Suprapubic skin (tissue), 3 donors: ENCODE measurements at regions not wholly inside any gene's neighbourhood (a gene's known extent, or its start where the extent isn't known, plus 50 kb on each side); places are given as distances from the start of the nearest gene placed in this dataset.

Experiments
- CTCF ChIP-seq, 2 donors: fragments of 200-600 bp in 1 of 2; fragments of 450-650 bp in 1 of 2; sonication (generic) in 1 of 2; IDR thresholded peaks; one replicate each; pipeline ENCODE4 v1.5.1; 2016 to 2019; ENCODE audit warnings: antibody characterized with exemption in 2 of 2, mild to moderate bottlenecking in 1 of 2, moderate library complexity in 1 of 2
- POLR2A ChIP-seq, 2 donors: fragments of 450-650 bp; IDR thresholded peaks; one replicate each; pipeline ENCODE4 v1.6.1; 2017; ENCODE audit warnings: antibody characterized with exemption in 2 of 2, mild to moderate bottlenecking in 2 of 2, moderate library complexity in 2 of 2

GRCh38 chr6:92024110-92024509 lies 1395.2 kb downstream of the EPHA7 start:
- TF ChIP-seq POLR2A (IDR thresholded peaks at IDR 0.05) (no peak), CTCF (IDR thresholded peaks at IDR 0.05) (no peak)
